GM21619 (cell line): ENCODE measurements at regions not wholly inside any gene's neighbourhood (a gene's known extent, or its start where the extent isn't known, plus 50 kb on each side); places are given as distances from the start of the nearest gene placed in this dataset.

Experiments
- ATAC-seq: cut with Tn5 transposase; IDR thresholded peaks from one replicate; pipeline ENCODE4 v1.9.1; 2021; ENCODE audit not compliant: unreplicated experiment

DNA sequence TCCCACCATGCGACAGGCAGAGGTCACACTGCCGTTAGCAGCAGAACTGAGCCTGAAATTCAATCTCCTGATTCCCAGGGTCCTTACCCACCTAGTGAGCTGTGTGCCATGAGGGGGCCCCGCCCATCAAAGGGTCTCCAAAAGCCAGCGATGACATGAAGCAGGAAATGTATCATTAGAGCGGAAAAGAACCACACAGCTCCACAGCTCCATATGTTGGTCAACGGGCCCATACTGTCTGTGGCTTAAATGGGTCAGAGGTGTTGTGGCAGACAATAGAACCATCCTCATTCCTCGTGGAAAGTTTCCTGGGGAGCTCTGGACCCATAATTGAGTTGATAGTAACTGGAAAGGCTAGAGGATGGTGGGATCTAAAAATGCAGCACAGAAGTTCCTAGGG, 68.1 kb upstream of the PODXL start:
- no peak for ATAC-seq

GRCh38 chr7:131623154-131623553, 66.7 kb upstream of the PODXL start:
- no peak for ATAC-seq

- no peak for ATAC-seq
Observed at GRCh38 chr7:131621652-131622051, 65.2 kb upstream of the PODXL start.

DNA sequence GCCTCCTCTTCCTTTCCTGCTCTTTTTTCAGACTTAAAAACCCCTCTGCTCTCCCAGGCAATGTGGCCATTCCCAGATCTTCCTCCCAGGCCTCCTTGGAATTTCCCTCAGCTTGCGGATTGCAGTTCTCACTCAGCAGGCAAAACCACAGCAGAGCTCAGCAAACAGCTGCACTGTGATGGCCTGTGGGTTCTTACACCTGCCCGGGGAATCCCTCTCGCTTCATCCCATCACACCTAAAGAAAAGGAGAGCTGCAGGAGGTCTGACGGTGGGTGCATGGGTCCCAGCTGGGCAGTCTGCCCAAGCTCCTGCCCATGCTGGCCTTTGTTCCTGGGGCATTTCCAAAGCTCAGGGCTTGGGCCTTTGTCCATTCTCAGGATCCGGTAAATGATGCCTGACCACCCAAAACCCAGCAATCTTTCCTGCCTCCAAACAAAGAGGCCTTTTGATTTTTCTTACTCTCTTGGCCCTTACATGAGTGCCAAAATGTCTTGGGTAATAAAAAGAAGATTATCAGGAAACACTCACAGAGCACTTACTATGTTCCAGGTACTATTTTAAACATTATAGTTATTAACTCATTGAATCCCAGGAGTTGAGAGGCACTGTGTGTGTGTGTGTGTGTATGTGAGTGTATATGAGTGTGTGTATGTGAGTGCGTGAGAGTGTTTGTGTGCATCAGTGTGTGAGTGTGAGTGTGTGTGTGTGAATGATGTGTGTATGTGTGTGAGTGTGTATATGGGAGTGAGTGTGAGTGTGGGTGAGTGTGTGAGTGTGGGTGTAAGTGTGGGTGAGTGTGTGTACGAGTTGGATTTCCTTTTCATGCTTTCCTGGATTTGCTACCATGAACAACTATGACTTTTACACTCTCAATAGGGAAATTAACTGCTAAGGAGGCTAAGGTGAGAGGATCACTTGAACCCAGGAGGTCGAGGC, 64.5 kb upstream of the PODXL start:
- ATAC-seq = no peak

DNA sequence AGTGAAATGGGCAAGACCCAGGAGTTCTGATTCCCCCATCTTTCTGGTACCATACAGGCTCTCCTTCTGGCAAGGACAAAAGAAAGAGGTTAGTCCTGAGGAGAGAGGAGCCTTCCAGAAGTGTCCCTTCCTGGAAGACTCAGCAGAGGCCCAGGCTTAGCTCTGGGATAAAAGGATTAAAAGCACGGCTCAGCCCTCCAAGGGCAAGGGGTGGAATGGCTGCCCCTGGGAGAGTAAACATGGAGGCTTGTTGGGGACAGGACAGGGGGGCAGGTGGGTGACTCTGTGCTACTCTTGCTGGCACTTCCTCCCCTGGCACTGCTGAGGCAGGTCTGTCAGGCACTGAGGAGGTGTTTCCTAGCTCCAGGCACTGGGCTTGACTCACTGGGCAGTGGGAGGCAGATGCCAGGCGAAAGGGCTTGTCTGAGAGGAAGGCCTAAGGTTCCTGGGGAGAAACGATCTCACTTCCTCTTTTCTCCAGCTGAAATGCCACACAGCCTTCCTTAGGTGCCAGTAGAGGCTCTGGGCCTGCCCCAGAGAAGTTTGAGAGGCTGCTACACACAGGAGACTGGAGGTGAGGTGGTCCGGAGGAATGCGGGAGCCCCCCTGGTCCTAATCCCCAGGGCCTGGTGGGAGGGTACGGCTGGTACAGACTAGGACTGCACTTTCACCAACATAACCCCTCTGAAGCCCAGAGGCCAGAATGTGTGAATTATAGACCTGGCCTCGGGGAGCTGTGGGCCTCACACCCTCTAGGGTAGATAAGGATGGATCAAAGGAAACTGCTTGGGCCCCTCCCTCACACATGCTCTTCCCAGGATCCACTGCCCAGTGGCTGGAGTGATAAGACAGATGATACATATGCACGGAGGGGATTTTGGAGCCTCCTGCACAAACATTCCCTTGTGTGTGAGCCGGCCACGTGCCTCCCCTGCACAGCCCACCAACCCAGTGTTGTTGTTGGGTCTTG, 63.2 kb upstream of the PODXL start:
- ATAC-seq = no peak

DNA sequence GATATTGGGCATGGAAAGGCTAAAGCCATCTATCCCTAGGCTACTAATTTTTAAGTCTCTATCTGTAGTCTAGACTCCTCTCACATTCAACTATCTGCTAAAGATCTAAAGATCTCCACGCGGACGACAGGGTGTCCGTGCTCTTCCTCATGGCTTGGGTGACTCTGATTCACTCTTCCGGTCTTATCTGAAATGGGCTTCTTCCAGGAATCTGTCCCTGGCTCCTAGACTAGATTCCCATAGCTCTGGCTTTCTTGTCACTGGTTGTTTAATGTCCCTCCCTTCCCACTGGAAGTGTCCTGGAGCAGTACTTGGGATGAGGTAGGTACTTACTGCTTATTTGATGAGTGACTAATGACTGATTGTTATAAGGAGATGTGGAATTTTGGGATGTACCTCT, 62.0 kb upstream of the PODXL start:
- ATAC-seq = no peak

DNA sequence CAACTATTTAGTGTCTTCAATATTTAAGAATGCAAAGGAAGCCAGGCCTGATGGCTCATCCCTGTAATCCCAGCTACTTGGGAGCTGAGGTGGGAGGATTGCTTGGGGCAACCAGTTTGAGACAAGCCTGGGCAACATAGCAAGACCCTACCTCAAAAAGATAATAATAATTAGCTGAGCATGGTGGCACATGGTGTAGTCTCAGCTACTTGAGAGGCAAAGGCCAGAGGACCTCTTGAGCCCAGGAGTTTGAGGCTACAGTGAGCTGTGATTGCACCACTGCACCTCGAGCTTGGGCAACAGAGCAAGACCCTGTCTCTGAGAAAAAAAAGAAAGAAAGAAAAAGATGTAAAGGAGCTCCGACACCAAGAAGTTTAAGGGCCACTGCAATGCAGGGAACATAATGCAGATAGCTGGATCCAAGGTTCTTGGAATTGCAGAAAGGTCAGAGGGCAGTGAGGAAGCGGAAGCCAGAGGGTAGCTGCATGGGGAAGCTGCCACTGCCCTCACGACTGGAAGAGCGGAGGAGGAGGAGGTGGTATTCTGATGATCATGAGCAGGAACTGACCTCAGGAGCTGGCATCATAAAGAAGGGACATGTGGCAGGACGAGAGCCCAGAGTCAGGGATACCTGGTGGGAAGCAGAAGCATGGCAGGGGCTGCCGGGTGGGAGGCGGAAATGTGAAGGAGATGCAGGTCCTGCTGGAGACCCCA, 60.2 kb upstream of the PODXL start:
- no peak for ATAC-seq

DNA sequence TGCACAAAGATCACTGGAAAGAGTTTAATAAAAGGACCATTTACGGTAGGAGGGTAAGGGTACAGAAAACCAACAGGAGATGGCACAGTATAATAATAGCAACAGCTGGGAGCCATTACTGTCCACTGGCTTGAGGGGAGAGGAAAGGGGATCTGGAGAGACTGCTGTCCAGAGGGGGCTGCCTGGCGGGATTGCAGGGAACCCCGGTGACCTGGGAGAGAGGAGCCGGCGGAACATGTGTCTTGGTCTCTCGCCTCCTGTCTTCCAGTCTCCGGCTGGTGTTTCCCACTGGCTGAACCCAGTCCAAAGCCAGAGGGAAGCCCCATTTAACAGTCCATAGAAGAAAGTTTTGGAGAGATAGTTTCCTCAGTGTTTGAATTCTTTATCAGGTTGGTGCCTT, 57.5 kb upstream of the PODXL start:
- ATAC-seq = no peak

DNA sequence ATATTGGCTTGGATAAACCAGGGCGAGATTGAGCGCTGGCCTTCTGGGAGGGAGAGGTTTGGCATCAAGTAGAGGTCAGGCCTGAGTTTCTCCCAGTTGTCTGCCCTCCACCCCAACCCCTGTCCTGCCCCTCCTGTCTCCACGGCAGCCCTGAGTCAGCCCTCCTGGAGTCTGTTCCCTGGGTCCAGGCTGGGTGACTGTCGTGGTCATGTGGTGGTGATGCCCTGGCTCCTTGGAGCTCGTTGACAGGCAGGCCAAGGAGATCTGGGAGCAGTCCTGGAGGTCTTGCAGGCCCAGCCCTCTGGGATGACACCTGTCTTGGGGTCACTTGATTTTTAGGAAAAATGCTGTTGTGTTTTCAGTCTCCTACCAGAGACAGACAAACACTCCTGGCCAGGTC, 53.6 kb upstream of the PODXL start:
- ATAC-seq = no peak

DNA sequence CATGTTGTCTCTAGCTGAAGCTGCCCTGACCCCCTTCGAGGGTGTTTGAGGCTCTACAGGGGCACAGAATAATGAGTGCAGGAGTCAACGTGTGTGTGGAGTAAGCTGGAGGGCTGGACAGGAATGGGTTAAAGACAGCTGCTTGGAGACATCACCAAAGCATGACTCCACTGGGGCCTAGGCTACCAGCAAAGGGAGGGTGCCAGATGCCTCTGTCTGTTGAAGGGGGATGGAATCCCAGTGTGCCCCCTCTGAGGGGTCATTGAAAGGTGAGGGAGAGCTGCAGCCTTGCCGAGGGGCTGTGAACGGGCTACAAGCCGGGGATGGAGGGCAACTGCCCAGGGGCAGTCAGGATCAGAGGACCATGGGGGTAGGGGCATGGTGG, 51.7 kb upstream of the PODXL start:
- no peak for ATAC-seq

GRCh38 chr7:131607291-131608115, 51.1 kb upstream of the PODXL start:
- ATAC-seq = no peak

- no peak for ATAC-seq
Observed at GRCh38 chr7:131606346-131607290, 50.2 kb upstream of the PODXL start.
